ENCODE measurements at regions not wholly inside any gene's neighbourhood (a gene's known extent, or its start where the extent isn't known, plus 50 kb on each side); places are given as distances from the start of the nearest gene placed in this dataset.

GRCh38 chr10:22764639-22765038, 50.3 kb upstream of the PIP4K2A start:
- TF ChIP-seq, protein P1, sequence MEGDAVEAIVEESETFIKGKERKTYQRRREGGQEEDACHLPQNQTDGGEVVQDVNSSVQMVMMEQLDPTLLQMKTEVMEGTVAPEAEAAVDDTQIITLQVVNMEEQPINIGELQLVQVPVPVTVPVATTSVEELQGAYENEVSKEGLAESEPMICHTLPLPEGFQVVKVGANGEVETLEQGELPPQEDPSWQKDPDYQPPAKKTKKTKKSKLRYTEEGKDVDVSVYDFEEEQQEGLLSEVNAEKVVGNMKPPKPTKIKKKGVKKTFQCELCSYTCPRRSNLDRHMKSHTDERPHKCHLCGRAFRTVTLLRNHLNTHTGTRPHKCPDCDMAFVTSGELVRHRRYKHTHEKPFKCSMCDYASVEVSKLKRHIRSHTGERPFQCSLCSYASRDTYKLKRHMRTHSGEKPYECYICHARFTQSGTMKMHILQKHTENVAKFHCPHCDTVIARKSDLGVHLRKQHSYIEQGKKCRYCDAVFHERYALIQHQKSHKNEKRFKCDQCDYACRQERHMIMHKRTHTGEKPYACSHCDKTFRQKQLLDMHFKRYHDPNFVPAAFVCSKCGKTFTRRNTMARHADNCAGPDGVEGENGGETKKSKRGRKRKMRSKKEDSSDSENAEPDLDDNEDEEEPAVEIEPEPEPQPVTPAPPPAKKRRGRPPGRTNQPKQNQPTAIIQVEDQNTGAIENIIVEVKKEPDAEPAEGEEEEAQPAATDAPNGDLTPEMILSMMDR (IDR thresholded peaks at IDR 0.05) = no peak
- no peak for TF ChIP-seq ZFX (IDR thresholded peaks at IDR 0.05; ENCODE audit: borderline replicate concordance)

All from 22Rv1 (cell line).